ENCODE measurements at regions not wholly inside any gene's neighbourhood (a gene's known extent, or its start where the extent isn't known, plus 50 kb on each side); places are given as distances from the start of the nearest gene placed in this dataset.

DNA sequence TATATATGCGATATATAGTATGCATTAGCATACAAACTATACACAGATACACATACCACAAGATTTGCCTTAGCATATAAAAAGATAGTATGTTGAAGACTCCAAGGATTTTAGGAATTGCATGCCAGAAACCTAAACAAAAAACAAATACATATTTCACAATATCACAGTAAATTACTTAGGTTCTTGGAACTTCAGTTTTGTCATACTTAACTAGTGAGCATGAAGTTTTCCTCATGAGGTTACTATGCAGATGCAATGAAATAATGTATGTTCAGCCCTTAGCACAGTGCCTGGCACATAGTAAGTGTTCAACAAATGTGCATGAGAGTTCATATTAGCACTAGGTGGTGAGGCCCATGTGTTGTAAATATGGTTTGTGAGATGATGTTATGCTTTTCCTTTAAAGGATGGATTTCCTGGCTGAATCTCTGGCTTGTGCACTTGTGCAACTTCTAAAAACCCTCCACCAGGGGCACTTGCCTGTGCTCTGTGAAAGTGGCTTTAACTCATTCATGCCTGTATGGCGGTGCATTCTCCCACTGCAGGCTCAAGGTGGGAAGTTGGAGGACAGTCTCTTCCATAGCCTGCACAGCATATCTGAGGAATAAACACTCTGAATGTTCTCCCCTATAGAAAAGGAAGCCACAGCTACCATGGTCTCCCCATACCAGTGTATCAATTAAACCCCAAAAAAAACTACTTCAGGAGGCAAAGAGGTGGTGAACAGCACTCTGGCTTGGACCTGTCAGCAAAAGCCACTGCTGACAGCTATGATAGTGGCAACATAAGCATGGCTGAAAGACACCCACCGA lies 624.1 kb upstream of the CDH4 start:
- TF ChIP-seq, protein P1, sequence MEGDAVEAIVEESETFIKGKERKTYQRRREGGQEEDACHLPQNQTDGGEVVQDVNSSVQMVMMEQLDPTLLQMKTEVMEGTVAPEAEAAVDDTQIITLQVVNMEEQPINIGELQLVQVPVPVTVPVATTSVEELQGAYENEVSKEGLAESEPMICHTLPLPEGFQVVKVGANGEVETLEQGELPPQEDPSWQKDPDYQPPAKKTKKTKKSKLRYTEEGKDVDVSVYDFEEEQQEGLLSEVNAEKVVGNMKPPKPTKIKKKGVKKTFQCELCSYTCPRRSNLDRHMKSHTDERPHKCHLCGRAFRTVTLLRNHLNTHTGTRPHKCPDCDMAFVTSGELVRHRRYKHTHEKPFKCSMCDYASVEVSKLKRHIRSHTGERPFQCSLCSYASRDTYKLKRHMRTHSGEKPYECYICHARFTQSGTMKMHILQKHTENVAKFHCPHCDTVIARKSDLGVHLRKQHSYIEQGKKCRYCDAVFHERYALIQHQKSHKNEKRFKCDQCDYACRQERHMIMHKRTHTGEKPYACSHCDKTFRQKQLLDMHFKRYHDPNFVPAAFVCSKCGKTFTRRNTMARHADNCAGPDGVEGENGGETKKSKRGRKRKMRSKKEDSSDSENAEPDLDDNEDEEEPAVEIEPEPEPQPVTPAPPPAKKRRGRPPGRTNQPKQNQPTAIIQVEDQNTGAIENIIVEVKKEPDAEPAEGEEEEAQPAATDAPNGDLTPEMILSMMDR (IDR thresholded peaks at IDR 0.05; ENCODE audit: control extremely low read depth, extremely low read depth): no peak
- Histone ChIP-seq H3K36me3 (ENCODE audit: control insufficient read depth in 4 of 4, insufficient read depth in 4 of 4, low read length in 4 of 4) (no peaks in the 10 kb centered on the region), H3K4me1 (ENCODE audit: control insufficient read depth in 5 of 5, insufficient read depth in 5 of 5, low read length in 5 of 5) (no peaks in the 10 kb centered on the region), H3K9ac (ENCODE audit: insufficient read depth in 1 of 2, low read length in 2 of 2) (no peak overlapping the region), H3K4me3 (no peak overlapping the region), H3K27me3 (ENCODE audit: control insufficient read depth in 3 of 3, insufficient read depth in 3 of 3, low read length in 2 of 3) (peaks cover 0 to 2% (median 0%) of the 10 kb centered on the region in 3 donors), H3K27ac (ENCODE audit: low read depth in 1 of 2, low read length in 1 of 2) (no peak overlapping the region), H3K9me3 (ENCODE audit: control insufficient read depth in 4 of 4, insufficient read depth in 3 of 4, low read length in 3 of 4) (peaks cover 0 to 4% (median 0%) of the 10 kb centered on the region in 4 donors)
- ATAC-seq (ENCODE audit: insufficient read depth, low FRiP score) (no peak), DNase-seq (peak in 2 of 3 donors; percentile 63 to 82)
- WGBS, 2 donors: 90 to 92% methylated on average over 3 of the region's 3 CpGs

DNA sequence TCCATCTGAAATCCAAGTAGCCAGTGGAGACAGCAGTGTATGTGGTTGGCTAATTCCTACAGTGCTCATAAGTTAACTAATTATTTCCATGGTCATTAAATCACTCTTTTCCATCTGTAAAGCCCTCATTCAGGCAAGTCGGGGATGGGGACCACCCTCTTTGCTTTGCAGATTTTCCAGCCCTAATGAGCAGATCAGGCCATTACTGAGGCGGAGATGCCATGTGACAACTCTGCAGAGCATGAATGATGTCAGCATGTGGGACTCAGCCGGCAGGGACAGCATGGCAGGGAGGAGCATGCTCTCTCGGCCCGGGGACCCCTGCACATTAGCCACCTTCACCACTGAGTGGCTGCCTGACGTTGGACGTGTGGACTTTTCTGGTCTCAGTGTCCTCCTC lies 623.3 kb upstream of the CDH4 start:
- no peak overlapping the region for H3K27ac ChIP-seq (ENCODE audit: low read depth in 1 of 2, low read length in 1 of 2)
- H3K27me3 ChIP-seq (ENCODE audit: control insufficient read depth in 3 of 3, insufficient read depth in 3 of 3, low read length in 2 of 3): peaks cover 0 to 2% (median 0%) of the 10 kb centered on the region in 3 donors
- DNase-seq (no peak), ATAC-seq (ENCODE audit: insufficient read depth, low FRiP score) (no peak)
- H3K36me3 ChIP-seq (ENCODE audit: control insufficient read depth in 4 of 4, insufficient read depth in 4 of 4, low read length in 4 of 4): no peaks in the 10 kb centered on the region
- no peak overlapping the region for H3K4me3 ChIP-seq
- WGBS, 2 donors: 83 to 89% methylated on average over 7 of the region's 7 CpGs
- H3K9ac ChIP-seq (ENCODE audit: insufficient read depth in 1 of 2, low read length in 2 of 2): no peak overlapping the region
- H3K4me1 ChIP-seq (ENCODE audit: control insufficient read depth in 5 of 5, insufficient read depth in 5 of 5, low read length in 5 of 5): no peaks in the 10 kb centered on the region
- H3K9me3 ChIP-seq (ENCODE audit: control insufficient read depth in 4 of 4, insufficient read depth in 3 of 4, low read length in 3 of 4): peaks cover 0 to 4% (median 0%) of the 10 kb centered on the region in 4 donors
- TF ChIP-seq, protein P1 (IDR thresholded peaks at IDR 0.05; ENCODE audit: control extremely low read depth, extremely low read depth): no peak

DNA sequence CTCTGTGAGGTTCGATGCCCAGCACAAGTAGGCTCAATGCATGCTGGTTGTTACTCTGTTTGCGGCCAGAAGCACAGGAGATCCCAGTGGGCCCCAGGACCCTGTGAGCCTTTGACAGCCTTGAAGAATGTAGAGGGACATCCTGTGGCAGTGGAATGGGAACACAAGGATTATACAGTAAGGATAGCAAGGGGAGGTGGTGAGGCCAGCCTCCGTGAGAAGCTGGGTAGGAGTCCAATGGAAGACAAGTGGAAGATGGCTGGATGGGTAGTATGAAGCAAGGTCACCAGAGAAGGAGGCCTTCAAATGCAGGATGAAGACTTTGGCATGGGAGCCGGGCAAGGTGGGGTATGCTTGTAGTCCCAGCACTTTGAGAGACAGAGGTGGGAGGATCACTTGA lies 622.9 kb upstream of the CDH4 start:
- DNase-seq: no peak
- Histone ChIP-seq H3K4me3 (no peak overlapping the region), H3K9ac (ENCODE audit: insufficient read depth in 1 of 2, low read length in 2 of 2) (no peak overlapping the region), H3K4me1 (ENCODE audit: control insufficient read depth in 5 of 5, insufficient read depth in 5 of 5, low read length in 5 of 5) (no peaks in the 10 kb centered on the region), H3K27me3 (ENCODE audit: control insufficient read depth in 3 of 3, insufficient read depth in 3 of 3, low read length in 2 of 3) (peaks cover 0 to 2% (median 0%) of the 10 kb centered on the region in 3 donors), H3K9me3 (ENCODE audit: control insufficient read depth in 4 of 4, insufficient read depth in 3 of 4, low read length in 3 of 4) (peaks cover 0 to 4% (median 0%) of the 10 kb centered on the region in 4 donors), H3K36me3 (ENCODE audit: control insufficient read depth in 4 of 4, insufficient read depth in 4 of 4, low read length in 4 of 4) (no peaks in the 10 kb centered on the region), H3K27ac (ENCODE audit: low read depth in 1 of 2, low read length in 1 of 2) (no peak overlapping the region)
- TF ChIP-seq, protein P1 (IDR thresholded peaks at IDR 0.05; ENCODE audit: control extremely low read depth, extremely low read depth): no peak
- no peak for ATAC-seq (ENCODE audit: insufficient read depth, low FRiP score)
- WGBS, 2 donors: 93 to 94% methylated on average over 4 of the region's 4 CpGs

All from lung (tissue), 11 donors.